Right atrium auricular region (tissue), 2 donors: ENCODE measurements at regions not wholly inside any gene's neighbourhood (a gene's known extent, or its start where the extent isn't known, plus 50 kb on each side); places are given as distances from the start of the nearest gene placed in this dataset.
"Not testable (repeated sequence)": the region's sequence is repeated elsewhere in the genome, so short reads cannot be mapped to it uniquely, and the experiment has no call there.

Experiments used
- DNase-seq: peaks from one replicate; pipeline ENCODE4 v3.0.0-alpha.2; 2019; ENCODE audit warnings: low spot score
- H3K27ac ChIP-seq, 2 donors: fragments of 200-600 bp; sonication (generic); 1 replicate in 1 of 2; 2 replicates in 1 of 2; pipeline ENCODE4 v1.5.1; 2016 to 2019
- H3K27me3 ChIP-seq, 2 donors: fragments of 200-600 bp; sonication (generic); one replicate each; pipeline versions ENCODE4 v1.5.1 to v1.6.0; 2017 to 2019
- H3K36me3 ChIP-seq: fragments of 200-600 bp; sonication (generic); one replicate; pipeline ENCODE4 v1.5.1; 2016
- H3K4me1 ChIP-seq, 2 donors: fragments of 200-600 bp; sonication (generic); one replicate each; pipeline versions ENCODE4 v1.5.1 to v1.6.0; 2017 to 2019
- H3K4me3 ChIP-seq, 2 donors: fragments of 200-600 bp; sonication (generic); 1 replicate in 1 of 2; 2 replicates in 1 of 2; pipeline ENCODE4 v1.5.1; 2017 to 2019; ENCODE audit warnings: mild to moderate bottlenecking in 1 of 2, moderate library complexity in 1 of 2
- H3K9me3 ChIP-seq, 2 donors: fragments of 200-600 bp; sonication (generic); one replicate each; pipeline ENCODE4 v1.5.1; 2019
- TF ChIP-seq, protein P1 (sequence below), 2 donors: fragments of 200-600 bp; sonication (generic); IDR thresholded peaks; one replicate each; pipeline ENCODE4 v1.5.1; 2019; ENCODE audit warnings: antibody characterized with exemption in 2 of 2

- DNase-seq, result no peak
- H3K27ac ChIP-seq, result no peak overlapping the region
- TF ChIP-seq, protein P1, sequence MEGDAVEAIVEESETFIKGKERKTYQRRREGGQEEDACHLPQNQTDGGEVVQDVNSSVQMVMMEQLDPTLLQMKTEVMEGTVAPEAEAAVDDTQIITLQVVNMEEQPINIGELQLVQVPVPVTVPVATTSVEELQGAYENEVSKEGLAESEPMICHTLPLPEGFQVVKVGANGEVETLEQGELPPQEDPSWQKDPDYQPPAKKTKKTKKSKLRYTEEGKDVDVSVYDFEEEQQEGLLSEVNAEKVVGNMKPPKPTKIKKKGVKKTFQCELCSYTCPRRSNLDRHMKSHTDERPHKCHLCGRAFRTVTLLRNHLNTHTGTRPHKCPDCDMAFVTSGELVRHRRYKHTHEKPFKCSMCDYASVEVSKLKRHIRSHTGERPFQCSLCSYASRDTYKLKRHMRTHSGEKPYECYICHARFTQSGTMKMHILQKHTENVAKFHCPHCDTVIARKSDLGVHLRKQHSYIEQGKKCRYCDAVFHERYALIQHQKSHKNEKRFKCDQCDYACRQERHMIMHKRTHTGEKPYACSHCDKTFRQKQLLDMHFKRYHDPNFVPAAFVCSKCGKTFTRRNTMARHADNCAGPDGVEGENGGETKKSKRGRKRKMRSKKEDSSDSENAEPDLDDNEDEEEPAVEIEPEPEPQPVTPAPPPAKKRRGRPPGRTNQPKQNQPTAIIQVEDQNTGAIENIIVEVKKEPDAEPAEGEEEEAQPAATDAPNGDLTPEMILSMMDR (IDR thresholded peaks at IDR 0.05), result no peak
Measured at GRCh38 chr18:4755848-4756247, 300.7 kb upstream of the DLGAP1 start.

DNA sequence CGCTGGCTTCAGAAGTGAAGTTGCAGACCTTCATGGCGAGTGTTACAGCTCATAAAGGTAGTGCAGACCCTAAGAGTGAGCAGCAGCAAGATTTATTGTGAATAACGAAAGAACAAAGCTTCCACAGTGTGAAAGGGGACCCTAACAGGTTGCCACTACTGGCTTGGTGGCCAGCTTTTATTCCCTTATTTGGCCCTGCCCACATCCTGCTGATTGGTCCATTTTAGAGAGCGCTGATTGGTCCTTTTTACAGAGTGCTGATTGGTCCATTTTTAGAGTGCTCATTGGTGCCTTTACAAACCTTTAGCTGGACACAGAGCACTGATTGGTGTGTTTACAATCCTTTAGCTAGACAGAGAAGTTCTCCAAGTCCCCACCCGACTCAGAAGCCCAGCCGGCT, 298.0 kb upstream of the DLGAP1 start:
- H3K36me3 ChIP-seq, H3K9me3 ChIP-seq, DNase-seq, H3K27ac ChIP-seq, H3K27me3 ChIP-seq, H3K4me1 ChIP-seq, H3K4me3 ChIP-seq: not testable (repeated sequence)

More at GRCh38 chr18:4755848-4756247, 300.7 kb upstream of the DLGAP1 start:
- no peaks in the 10 kb centered on the region for H3K9me3 ChIP-seq
- no peaks in the 10 kb centered on the region for H3K27me3 ChIP-seq
- H3K4me3 ChIP-seq, result no peak overlapping the region
- H3K36me3 ChIP-seq, result no peaks in the 10 kb centered on the region
- H3K4me1 ChIP-seq, result no peaks in the 10 kb centered on the region

- no peaks in the 10 kb centered on the region for H3K36me3 ChIP-seq
- TF ChIP-seq, protein P1 (IDR thresholded peaks at IDR 0.05), result no peak
- no peak overlapping the region for H3K27ac ChIP-seq
Measured at GRCh38 chr18:4751523-4751922, 296.4 kb upstream of the DLGAP1 start.

DNA sequence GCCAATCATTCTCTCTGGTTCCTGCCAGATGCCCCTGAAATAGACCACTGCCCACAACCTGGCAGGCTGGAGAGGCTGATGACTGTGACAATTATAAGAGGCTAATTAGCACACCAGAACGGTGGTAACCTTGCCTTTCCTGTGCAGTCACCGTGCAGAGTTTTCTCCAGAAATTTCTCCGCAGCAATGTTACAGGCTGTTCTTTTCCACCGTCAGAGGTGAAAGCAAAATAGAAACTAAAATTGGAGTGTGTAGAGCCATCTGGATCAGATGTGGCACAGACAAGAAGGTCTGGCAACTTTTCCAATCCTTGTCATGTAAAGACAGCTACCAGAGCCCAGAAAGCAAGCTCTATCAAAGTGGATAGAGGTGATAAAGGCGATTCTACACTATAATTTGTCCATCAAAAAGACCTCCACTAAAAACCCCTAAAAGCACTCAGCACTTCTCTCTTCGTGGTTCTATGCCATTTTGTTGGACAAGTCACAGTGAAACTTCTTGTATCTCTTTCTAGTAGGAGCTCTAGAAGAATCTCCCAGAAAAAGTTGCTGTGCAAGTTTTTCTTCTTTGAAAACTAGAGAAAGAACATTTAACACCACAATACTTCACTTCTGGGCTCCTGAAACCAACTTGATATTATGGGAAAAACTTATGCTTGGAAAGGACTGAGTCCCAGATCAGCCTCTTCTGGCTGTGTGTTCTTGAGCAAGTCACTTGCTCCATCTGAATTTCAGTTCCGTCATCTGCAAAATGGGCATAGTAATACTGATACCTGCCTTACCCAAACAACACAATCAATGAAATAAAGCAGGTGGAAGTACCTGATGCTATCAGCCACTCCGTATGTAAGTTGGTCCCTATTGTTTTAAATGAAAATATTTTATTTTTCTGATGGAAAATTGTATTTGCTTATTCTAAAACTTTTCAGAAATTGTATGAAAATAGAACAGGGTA, 295.6 kb upstream of the DLGAP1 start:
- H3K4me3 ChIP-seq, result no peak overlapping the region
- no peaks in the 10 kb centered on the region for H3K27me3 ChIP-seq
- no peak for DNase-seq
- H3K27ac ChIP-seq, result no peak overlapping the region
- TF ChIP-seq, protein P1 (IDR thresholded peaks at IDR 0.05), result no peak
- H3K4me1 ChIP-seq, result no peaks in the 10 kb centered on the region
- no peaks in the 10 kb centered on the region for H3K36me3 ChIP-seq
- peaks cover 0 to 5% of the 10 kb centered on the region in 2 donors for H3K9me3 ChIP-seq

More at GRCh38 chr18:4751523-4751922, 296.4 kb upstream of the DLGAP1 start:
- Histone ChIP-seq H3K9me3 (no peaks in the 10 kb centered on the region), H3K4me1 (no peaks in the 10 kb centered on the region), H3K27me3 (no peaks in the 10 kb centered on the region), H3K4me3 (no peak overlapping the region)
- no peak for DNase-seq

DNA sequence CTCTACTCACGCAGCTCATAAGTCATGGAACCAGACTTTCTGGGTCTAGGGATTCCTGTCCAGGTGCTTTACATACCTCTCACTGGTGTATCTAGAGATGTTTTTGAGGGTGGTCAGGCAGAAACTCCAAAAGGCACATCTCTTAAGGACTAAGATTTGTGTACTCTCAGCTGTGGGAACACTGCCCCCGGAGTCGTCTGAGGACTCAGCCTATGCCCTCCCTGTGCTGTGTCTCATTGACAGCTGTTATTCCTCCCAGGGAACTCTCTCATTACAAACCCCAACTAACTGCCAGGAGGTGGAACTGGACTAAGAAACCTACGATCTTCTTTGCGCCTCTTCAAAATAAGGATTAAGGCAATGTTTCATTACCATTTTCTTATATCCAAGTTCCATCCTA, 293.9 kb upstream of the DLGAP1 start:
- Histone ChIP-seq H3K27ac (no peak overlapping the region), H3K4me1 (no peaks in the 10 kb centered on the region), H3K4me3 (no peak overlapping the region), H3K9me3 (peaks cover 0 to 6% of the 10 kb centered on the region in 2 donors), H3K27me3 (no peaks in the 10 kb centered on the region), H3K36me3 (no peaks in the 10 kb centered on the region)
- no peak for DNase-seq
- TF ChIP-seq, protein P1 (IDR thresholded peaks at IDR 0.05), result no peak

DNA sequence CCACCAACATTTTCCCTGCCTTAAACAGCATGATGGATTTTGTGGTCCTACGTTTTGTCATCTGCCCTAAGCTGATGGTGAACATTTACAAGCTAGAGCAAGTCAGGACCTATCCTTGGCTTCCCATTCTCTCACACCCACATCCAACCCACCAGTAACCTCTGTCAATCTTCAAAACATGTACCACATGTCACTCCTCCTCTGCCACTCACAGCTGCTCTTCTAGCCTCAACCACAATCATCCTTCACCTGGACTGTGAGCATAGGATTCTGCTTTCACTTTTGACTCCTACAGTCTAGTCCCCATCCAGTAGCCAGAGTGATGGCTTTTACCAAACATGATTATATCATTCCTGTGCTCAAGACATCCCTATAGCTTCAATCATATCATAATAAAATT, 279.8 kb upstream of the DLGAP1 start:
- H3K36me3 ChIP-seq, result no peaks in the 10 kb centered on the region
- TF ChIP-seq, protein P1 (IDR thresholded peaks at IDR 0.05), result no peak

More for the DNA sequence above, 279.8 kb upstream of the DLGAP1 start:
- no peaks in the 10 kb centered on the region for H3K4me1 ChIP-seq
- DNase-seq, result no peak
- H3K27me3 ChIP-seq, result no peaks in the 10 kb centered on the region
- no peak overlapping the region for H3K4me3 ChIP-seq
- H3K9me3 ChIP-seq, result peaks cover 0 to 3% of the 10 kb centered on the region in 2 donors
- no peak overlapping the region for H3K27ac ChIP-seq
